Left cardiac atrium (tissue), 4 donors: ENCODE measurements at regions not wholly inside any gene's neighbourhood (a gene's known extent, or its start where the extent isn't known, plus 50 kb on each side); places are given as distances from the start of the nearest gene placed in this dataset.
A peak's percentile ranks its signal among the peaks of the same experiment; 100 is the strongest.

Experiments
- ATAC-seq, 2 donors: fragments of 200-7000 bp; cut with Tn5 transposase; one replicate each; pipeline ENCODE4 v1.9.1; 2020; ENCODE audit warnings: mild to moderate bottlenecking in 2 of 2, moderate library complexity in 2 of 2
- DNase-seq: peaks from one replicate; pipeline ENCODE4 v3.0.0-alpha.2; 2020
- intact Hi-C, 2 donors: fragments of 100-400 bp; cut with DNase I; formaldehyde crosslinking; loops; one replicate each; pipeline versions ENCODE4 v1.14.1 to v1.15.1; 2022 to 2023
- donor health status: DM: no; HTN: yes; CAD: no.
- donor health status: DM: no; HTN: yes; CAD: no; lungs with severe emphysema.
- donor health status: DM: yes; HTN: yes; CAD: no.
- donor health status: Dilated cardiomyopathy.

DNA sequence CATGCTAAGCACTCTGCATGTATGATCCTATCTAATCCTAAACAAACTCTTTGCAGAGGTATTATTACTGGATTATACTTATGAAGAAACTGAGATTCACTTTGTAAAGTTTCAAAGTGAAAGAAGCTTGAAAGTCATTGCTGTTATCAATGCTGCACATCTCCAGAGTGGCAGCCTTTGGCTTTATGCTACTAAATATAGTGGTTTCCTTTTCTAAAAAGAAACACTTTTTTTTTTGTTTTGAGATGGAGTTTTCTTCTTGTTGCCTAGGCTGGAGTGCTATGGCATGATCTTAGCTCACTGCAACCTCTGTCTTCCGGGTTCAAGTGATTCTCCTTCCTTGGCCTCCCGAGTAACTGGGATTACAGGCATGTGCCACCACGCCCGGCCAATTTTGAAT is 114.9 kb upstream of the RAB27B start:
- intact Hi-C loops, result no loop called here

DNA sequence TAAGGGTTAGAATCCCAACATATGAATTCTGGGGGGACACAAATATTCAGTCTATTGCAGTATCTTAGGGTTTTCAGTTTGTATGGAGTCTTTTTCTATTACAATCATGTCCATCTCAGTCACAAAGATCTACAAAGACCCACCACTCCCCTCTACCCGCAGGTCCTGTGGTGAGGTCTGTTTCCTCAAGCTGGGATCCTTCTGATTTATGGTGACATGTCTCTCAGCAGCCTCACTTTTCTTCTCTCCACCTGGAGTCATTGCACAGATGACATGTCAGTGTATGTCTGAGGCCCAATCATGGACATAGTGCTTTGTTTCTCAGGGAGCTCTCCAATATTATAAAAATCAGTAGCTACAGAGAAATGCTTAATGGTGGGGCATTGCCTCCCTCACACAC is 113.4 kb upstream of the RAB27B start:
- intact Hi-C loops, result no loop called here
- no peak for ATAC-seq
- DNase-seq, result no peak

More for the DNA sequence above, 114.9 kb upstream of the RAB27B start:
- no peak for ATAC-seq
- DNase-seq, result no peak

DNA sequence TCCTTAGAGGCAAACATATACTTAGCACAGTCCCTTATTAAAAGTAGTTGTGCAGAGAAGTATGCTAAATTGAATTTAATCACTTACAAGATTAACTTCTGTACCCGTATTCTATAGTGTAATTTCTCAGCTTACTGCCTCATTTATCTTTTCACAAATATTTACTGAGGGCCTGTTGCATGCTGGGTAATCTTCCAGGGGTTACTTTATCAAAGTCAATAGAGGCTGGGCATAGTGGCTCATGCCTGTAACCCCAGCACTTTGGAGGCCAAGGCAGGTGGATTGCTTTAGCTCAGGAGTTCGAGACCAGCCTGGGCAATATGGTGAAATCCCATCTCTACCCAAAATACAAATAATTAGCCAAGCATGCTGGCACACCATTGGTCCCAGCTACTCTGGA is 111.7 kb upstream of the RAB27B start:
- ATAC-seq, result no peak
- no peak for DNase-seq
- intact Hi-C loops, result no loop called here

- no peak for DNase-seq
- no peak for ATAC-seq
- intact Hi-C loops, result no loop called here
Measured at GRCh38 chr18:54717673-54718407, 110.4 kb upstream of the RAB27B start.

GRCh38 chr18:54718408-54718773 is 109.9 kb upstream of the RAB27B start:
- no peak for ATAC-seq
- no peak for DNase-seq
- intact Hi-C loops, result no loop called here

DNA sequence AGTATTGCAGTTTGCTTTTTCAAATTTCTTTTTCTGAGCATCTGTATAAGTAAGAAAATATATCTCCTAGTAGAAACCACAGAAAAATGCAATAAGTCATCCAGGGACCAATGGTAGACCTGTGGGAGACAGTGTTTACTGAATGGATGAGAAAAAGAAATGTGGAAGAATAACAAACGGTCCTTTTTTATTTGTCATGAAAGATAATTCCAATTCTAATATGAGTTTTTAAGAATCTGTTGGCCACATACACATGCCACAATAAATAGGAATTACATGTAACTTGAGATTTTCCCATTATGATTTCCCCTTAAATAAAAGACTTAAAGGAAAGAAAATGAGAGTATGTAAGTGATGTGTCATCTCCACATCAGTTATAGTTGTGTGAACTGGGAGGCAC is 107.7 kb upstream of the RAB27B start:
- intact Hi-C loops, result no loop called here
- ATAC-seq (no peak), DNase-seq (no peak)

GRCh38 chr18:54726143-54726542 is 102.1 kb upstream of the RAB27B start:
- no peak for ATAC-seq
- intact Hi-C loops, result no loop called here
- DNase-seq, result no peak

- intact Hi-C loops, result no loop called here
- DNase-seq, result no peak
- ATAC-seq, result peak in 1 of 2 donors; percentile 97
Measured at GRCh38 chr18:54734059-54734458, 94.2 kb upstream of the RAB27B start.

- intact Hi-C loops, result no loop called here
- no peak for DNase-seq
- no peak for ATAC-seq
Measured at GRCh38 chr18:54736981-54737380, 91.3 kb upstream of the RAB27B start.

DNA sequence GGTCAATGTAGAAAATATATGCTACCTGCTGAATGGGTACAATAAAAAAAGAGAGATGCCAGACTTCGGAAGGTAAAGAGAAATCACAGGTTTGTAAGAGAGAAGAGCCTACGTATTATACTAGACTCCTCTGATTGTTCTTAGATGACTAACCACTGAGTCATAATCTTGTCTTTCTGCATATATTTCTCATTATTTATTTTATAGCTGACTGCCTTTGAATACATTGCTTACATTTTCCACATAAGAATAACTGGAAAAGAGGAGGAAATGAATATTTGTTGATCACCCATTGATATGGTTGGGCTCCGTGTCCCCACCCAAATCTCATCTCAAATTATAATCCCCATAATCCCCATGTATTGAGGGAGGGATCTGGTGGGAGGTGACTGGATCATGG is 90.3 kb upstream of the RAB27B start:
- ATAC-seq (no peak), DNase-seq (no peak)
- intact Hi-C loops, result no loop called here

DNA sequence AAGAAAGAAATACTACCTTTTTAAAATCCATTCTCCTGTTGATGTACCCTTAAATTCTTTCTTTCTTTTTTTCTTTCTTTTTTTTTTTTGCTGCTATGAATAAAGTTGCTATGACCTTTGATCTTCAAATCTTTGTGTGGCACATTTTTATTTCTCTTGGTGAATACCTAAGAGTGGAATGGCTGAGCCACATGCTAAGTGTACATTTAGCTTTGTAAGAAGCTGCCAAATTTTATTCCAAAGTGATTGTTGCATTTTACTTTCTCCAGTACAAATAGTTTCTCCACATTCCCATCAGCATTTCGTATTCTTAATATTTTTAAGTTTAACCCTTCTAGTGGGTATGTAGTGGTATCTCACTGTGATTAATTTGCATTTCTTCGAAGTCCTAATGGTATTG is 88.8 kb upstream of the RAB27B start:
- no peak for ATAC-seq
- DNase-seq, result no peak
- intact Hi-C loops, result no loop called here

- DNase-seq (no peak), ATAC-seq (no peak)
- intact Hi-C loops, result no loop called here
Measured at GRCh38 chr18:54740136-54740846, 88.0 kb upstream of the RAB27B start.

DNA sequence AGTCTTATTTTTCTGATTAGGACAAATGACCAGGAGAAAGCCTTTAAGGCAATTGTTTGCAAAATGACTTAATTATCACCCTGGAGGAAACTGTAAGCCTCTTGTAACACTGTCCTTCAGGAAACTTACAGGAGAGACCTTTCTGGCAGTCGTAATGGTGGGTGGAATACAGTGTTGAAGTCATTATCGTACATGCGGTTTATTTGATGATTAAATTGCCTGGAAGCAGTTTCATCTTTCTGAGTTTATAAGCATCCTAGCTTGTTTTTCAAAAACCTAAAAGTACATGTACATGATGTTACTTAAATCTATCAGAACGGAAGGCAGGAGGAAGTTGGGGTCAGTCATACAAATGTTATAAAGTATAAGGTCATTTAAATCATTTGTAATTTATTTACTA is 86.2 kb upstream of the RAB27B start:
- intact Hi-C loops, result no loop called here
- no peak for DNase-seq
- ATAC-seq, result peak in 1 of 2 donors; percentile 63

DNA sequence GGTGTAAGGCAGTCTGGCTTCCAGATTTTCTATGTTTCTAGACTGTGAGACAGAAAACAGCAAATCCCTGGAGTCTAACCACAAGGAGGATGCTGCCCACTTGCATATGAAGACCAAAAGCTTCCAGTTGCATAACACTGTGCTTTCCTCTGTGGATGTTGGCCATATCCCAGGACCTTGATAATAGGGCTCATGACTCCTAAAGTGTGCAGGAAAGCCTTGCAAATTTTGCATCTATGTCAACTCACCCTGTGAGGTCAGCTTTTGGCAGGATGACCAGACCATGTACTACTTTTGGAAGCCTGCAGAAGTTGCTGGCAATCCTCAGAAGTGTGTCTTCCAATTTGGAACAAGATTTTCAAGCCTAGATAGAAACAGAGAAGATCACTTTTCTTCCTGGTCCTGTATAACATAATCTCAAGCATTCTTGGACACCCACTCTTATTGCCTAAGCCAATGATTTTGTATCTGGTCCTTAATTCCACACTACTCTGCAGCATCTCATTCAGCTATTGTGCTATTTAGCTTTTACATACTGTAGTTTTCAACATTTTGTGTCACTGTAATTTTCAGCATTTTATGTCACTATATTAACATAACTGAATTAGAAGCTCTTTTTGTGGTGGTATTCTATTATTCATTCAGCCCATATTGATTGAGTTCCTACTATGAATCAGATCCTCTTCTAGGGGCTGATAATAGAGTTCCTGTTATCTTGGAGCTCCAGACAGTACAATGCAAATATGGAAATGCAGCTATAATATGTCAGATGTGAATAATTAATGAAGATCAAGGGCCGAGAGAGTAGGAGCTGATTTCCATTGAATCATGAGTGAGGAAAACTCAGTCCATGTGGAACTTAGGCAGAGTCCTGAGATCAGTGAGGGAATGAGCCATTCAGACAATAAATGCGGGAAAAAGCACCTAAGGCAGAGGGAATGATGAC is 85.3 kb upstream of the RAB27B start:
- intact Hi-C loops, result no loop called here
- DNase-seq (peak; percentile 81), ATAC-seq (peak; percentile 91 to 98)

GRCh38 chr18:54743605-54743995 is 84.7 kb upstream of the RAB27B start:
- ATAC-seq (no peak), DNase-seq (no peak)
- intact Hi-C loops, result no loop called here

GRCh38 chr18:54749291-54749690 is 79.0 kb upstream of the RAB27B start:
- intact Hi-C loops, result no loop called here
- ATAC-seq, result peak in 1 of 2 donors; percentile 70

GRCh38 chr18:54750350-54750749 is 77.9 kb upstream of the RAB27B start:
- ATAC-seq, result no peak
- DNase-seq, result no peak
- intact Hi-C loops, result no loop called here

More at GRCh38 chr18:54749291-54749690, 79.0 kb upstream of the RAB27B start:
- DNase-seq, result no peak

DNA sequence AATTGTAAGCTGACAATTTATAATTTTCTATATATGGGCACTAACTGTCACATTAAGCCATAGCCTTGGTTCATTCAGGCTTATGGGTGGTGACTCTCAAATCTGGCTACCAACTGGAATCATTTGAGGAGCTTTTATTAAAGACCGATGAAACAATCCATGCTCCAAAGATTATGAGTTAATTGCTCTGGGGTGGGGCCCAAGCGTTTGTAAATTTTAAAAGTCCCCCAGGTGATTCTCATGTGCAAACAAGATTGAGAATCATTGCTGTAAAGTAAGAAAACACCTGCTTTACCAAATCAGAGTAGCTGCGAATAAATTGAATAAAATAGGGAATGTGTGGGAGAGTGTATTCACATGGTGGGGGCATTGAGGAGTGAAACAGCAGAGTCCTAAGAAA is 76.1 kb upstream of the RAB27B start:
- ATAC-seq (no peak), DNase-seq (no peak)
- intact Hi-C loops, result no loop called here

- intact Hi-C loops, result no loop called here
- no peak for DNase-seq
- ATAC-seq, result no peak
Measured at GRCh38 chr18:54755456-54755855, 72.8 kb upstream of the RAB27B start.

DNA sequence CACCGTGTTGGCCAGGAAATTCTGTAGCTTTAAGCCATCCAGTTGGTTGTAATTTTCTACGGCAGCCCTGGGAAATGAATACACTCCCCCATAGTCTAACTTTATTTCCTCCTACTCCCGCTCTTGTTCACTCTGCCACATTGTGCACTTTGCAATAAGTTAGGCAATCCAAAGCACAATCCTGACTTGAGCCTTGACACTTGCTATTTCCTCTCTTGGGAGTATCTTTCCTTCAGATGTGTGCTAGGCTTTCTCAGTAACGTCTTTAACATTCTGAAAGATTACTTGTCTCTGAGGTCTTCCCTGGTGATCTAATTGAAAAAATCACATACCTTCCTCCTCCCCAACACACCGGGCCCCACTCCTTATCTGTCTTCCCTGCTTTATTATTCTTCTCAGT is 65.9 kb upstream of the RAB27B start:
- intact Hi-C loops, result no loop called here
- ATAC-seq, result peak in 1 of 2 donors; percentile 42
- no peak for DNase-seq
